ENCODE measurements at regions not wholly inside any gene's neighbourhood (a gene's known extent, or its start where the extent isn't known, plus 50 kb on each side); places are given as distances from the start of the nearest gene placed in this dataset.

DNA sequence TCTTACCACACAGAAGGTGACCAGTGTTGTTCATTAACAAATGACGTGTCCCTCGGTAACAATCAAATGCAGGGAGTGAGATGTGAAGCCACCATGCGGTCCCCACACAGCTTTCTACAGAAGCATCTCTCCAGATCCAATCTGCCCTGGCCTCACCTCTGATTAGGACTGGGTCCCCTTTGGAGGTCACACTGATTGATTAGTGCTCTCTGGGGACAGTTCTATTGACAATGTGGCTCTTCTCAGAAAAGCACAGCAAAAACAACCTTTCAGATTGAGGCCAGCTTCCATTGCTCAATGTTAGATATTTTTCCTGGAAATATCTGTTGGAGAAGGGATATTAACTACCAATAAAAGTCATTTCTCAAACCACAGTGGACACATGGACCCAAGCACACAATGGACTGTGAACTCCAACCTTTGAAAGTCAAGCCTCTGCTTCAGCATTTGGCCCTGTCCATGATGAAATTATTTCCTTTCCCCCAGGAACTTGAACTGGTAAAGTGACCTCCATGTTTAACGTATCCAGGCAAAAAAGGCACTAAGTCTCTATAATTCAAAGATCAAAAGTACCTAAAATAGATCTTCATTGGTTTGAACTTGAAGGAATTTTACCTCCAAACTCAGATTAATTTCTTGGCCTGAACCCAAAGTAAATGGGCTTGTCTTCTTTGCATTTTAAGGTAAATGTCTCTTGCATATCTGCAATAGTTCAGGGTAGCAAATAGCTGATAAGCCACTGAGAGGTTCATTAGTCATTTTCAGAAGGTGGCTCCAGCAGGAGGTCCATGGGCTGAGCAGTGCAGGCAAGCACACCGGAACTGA is 118.5 kb downstream of the FOXA2 start (continued):
- TF ChIP-seq, protein P1, sequence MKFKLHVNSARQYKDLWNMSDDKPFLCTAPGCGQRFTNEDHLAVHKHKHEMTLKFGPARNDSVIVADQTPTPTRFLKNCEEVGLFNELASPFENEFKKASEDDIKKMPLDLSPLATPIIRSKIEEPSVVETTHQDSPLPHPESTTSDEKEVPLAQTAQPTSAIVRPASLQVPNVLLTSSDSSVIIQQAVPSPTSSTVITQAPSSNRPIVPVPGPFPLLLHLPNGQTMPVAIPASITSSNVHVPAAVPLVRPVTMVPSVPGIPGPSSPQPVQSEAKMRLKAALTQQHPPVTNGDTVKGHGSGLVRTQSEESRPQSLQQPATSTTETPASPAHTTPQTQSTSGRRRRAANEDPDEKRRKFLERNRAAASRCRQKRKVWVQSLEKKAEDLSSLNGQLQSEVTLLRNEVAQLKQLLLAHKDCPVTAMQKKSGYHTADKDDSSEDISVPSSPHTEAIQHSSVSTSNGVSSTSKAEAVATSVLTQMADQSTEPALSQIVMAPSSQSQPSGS (CRISPR knock-in tag; IDR thresholded peaks at IDR 0.05): no peak
- TF ChIP-seq BATF2 (CRISPR knock-in tag; IDR thresholded peaks at IDR 0.05) (no peak), MXD3 (CRISPR knock-in tag; IDR thresholded peaks at IDR 0.05) (no peak), NFYC (CRISPR knock-in tag; IDR thresholded peaks at IDR 0.05) (no peak), MXI1 (IDR thresholded peaks at IDR 0.05; ENCODE audit: borderline replicate concordance, low read depth, low read length) (no peak), SCMH1 (CRISPR knock-in tag; IDR thresholded peaks at IDR 0.05; ENCODE audit: borderline replicate concordance) (no peak), ZFP36L1 (CRISPR knock-in tag; IDR thresholded peaks at IDR 0.05) (no peak), CREM (IDR thresholded peaks at IDR 0.05) (0 out of 2 replicates have a peak, but pooled peaks have one; percentile 8), CREM (CRISPR knock-in tag; IDR thresholded peaks at IDR 0.05) (no peak), ZNF362 (CRISPR knock-in tag; IDR thresholded peaks at IDR 0.05; ENCODE audit: borderline replicate concordance) (no peak), KLF13 (CRISPR knock-in tag; IDR thresholded peaks at IDR 0.05) (0 out of 2 replicates have a peak, but pooled peaks have one; percentile 36), ZBTB37 (CRISPR knock-in tag; IDR thresholded peaks at IDR 0.05) (no peak), BORCS8-MEF2B (CRISPR knock-in tag; IDR thresholded peaks at IDR 0.05) (no peak), ZFP41 (CRISPR knock-in tag; IDR thresholded peaks at IDR 0.05; ENCODE audit: borderline replicate concordance) (no peak), SAFB2 (CRISPR knock-in tag; IDR thresholded peaks at IDR 0.05; ENCODE audit: borderline replicate concordance, low read depth) (no peak), NFIC (IDR thresholded peaks at IDR 0.05; ENCODE audit: low read length) (no peak), ZNF207 (IDR thresholded peaks at IDR 0.05; ENCODE audit: borderline replicate concordance) (no peak), POLR2G (IDR thresholded peaks at IDR 0.05; ENCODE audit: low read depth, low read length) (no peak)
- TF ChIP-seq, protein P2, sequence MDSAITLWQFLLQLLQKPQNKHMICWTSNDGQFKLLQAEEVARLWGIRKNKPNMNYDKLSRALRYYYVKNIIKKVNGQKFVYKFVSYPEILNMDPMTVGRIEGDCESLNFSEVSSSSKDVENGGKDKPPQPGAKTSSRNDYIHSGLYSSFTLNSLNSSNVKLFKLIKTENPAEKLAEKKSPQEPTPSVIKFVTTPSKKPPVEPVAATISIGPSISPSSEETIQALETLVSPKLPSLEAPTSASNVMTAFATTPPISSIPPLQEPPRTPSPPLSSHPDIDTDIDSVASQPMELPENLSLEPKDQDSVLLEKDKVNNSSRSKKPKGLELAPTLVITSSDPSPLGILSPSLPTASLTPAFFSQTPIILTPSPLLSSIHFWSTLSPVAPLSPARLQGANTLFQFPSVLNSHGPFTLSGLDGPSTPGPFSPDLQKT (CRISPR knock-in tag; IDR thresholded peaks at IDR 0.05; ENCODE audit: borderline replicate concordance): no peak
- TF ChIP-seq, protein P3, sequence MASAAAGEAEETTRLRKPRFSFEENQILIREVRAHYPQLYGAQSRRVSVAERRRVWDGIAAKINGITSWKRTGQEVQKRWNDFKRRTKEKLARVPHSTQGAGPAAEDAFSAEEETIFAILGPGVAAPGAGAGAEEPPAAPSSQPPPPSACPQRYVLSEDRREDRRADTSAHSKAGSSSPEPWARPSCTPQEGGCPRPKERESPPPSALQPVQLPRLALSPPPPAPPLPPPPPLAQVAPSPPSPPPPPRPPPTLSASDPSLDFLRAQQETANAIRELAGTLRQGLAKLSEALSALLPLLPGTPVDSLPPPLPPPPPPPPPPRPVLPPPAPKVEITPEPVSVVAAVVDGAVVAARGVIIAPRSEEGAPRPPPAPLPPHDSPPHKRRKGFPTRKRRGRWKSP (CRISPR knock-in tag; IDR thresholded peaks at IDR 0.05): no peak

Measured in HepG2 (cell line).